Fibroblast of villous mesenchyme (primary cell): ENCODE measurements at regions not wholly inside any gene's neighbourhood (a gene's known extent, or its start where the extent isn't known, plus 50 kb on each side); places are given as distances from the start of the nearest gene placed in this dataset.
A peak's percentile ranks its signal among the peaks of the same experiment; 100 is the strongest.

Experiments
- DNase-seq: peaks from one replicate; pipeline ENCODE4 v3.0.0-alpha.2; 2010; ENCODE audit warnings: low read depth
- H3K4me3 ChIP-seq: 2 replicates; pipeline ENCODE4 v1.5.1; 2011; ENCODE audit warnings: low read depth, mild to moderate bottlenecking, low read length
- TF ChIP-seq, protein P1 (sequence below): IDR thresholded peaks from 2 replicates; pipeline ENCODE4 v1.5.1; 2012; ENCODE audit warnings: low read depth, mild to moderate bottlenecking, low read length; ENCODE audit not compliant: insufficient read depth

DNA sequence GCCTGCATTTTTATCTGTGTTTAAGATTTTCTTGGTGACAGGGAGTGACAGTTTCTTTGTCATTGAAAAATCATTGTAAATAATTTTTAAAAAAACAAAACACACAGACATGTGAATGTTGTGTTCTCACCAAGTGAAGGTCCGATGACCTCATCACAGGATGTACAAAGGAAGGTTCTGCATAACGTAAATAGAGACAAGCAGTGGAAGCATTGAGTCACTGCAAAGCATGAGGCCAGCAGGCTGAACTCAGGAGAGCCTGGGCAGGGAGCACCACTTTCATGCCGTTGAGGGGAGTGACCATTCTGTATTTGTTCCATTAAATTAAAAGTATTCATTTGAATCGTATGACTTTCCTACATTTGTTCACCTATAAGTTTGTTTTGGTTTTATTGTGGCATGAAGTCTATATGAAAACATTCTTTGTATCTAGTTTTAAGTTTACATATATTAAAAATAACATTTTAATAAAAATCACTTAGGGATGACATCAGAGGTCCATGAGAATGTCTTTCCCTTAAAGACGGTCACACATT is 70.4 kb upstream of the TLE1 start:
- peak; percentile 87 for DNase-seq
- TF ChIP-seq, protein P1, sequence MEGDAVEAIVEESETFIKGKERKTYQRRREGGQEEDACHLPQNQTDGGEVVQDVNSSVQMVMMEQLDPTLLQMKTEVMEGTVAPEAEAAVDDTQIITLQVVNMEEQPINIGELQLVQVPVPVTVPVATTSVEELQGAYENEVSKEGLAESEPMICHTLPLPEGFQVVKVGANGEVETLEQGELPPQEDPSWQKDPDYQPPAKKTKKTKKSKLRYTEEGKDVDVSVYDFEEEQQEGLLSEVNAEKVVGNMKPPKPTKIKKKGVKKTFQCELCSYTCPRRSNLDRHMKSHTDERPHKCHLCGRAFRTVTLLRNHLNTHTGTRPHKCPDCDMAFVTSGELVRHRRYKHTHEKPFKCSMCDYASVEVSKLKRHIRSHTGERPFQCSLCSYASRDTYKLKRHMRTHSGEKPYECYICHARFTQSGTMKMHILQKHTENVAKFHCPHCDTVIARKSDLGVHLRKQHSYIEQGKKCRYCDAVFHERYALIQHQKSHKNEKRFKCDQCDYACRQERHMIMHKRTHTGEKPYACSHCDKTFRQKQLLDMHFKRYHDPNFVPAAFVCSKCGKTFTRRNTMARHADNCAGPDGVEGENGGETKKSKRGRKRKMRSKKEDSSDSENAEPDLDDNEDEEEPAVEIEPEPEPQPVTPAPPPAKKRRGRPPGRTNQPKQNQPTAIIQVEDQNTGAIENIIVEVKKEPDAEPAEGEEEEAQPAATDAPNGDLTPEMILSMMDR, result no peak
- H3K4me3 ChIP-seq, result no peak overlapping the region

DNA sequence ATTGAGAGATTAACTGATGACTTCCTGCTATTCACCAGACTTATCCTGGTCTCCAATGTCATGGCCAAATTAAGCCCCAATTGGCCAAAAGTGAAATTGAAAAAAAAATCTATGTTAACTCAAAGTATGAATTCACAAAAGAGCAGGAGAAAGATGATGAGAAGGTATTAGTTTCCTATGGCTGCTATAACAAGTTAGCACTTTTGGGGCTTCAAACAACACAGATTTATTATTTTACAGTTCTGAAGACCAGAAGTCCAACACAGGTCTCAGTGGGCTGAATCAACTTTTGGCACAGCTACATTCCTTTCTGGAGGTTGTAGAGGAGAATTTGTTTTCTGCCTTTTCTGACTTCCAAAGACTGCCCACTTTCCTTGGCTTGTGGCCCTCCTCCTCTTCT is 78.6 kb upstream of the TLE1 start:
- TF ChIP-seq, protein P1, result no peak
- DNase-seq, result no peak
- H3K4me3 ChIP-seq, result no peak overlapping the region

DNA sequence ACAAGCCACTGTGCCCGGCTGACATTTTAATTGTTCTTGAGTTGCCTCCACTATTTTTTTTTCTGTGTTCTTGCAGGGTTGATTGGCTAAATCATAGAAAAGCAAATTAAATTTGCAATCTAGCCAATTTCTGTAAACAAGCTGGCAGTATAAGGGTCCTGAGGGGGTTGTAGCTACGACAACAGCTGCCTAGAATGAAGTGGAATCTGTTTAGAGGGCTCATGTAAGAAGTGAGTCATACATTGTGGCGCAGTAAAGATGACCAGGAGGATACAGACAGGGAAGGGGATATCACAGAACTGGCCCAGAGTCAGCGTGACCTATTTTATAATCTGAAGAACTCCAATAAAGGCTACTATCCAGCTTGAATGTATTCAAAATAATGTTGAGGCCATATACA is 82.2 kb upstream of the TLE1 start:
- no peak overlapping the region for H3K4me3 ChIP-seq
- DNase-seq, result peak; percentile 55
- TF ChIP-seq, protein P1, result no peak

DNA sequence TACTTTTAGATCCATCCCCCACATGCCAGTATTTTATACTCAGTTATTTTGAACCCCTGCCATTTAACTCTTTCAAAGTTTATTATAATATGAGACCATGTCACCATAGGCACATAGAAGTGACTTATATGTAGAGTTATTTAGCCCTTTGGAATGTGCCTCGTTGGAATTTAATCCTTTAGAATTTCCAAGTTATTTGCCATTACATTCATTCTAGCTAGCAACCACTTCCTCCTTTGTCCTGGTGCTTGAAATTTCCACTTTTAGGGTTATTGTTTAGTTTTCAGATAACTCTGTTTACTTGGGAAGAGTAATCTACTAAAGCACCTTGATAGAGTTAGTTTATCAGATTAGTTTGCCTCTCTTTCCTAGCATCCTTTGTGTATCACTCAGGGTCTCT is 82.8 kb upstream of the TLE1 start:
- DNase-seq, result no peak
- no peak overlapping the region for H3K4me3 ChIP-seq
- TF ChIP-seq, protein P1, result no peak

DNA sequence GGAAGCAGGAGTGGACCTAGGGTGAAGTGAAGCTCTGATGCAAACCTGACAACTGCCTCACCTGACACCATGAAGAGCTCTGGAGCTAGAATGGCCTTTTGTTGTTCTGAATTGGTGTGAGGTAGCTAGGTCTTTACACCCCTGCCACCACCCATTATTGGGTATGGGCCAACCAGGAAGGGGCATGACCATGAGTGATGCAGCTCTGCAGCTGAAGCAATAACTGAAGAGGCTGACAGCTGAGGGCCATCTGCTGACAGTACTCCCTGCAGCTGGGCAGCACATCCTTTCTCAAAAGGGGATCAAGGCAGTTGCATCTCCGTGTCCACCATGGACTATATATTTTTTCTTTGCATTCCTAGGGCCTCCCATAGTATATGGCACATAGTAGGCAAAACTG is 87.0 kb upstream of the TLE1 start:
- TF ChIP-seq, protein P1, result no peak
- DNase-seq, result no peak
- H3K4me3 ChIP-seq, result no peak overlapping the region

DNA sequence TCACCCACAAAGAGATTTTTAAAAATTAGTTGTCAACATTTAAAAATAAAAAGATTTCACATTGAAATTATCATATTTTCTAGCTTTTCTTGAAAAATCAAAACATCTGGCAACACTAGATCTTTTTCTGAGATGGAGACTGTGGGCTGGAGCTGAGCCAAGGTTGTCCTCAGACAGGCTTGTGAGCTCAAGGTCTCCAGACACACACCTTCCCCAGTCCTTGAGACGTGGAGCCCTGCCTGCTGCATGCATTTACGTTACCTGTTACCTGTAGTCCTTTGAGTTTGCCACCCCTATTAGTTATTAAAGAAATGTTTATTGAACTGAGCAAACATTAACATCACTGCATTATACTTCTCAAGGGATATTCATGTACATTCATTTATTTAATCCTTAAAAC is 87.5 kb upstream of the TLE1 start:
- no peak for DNase-seq
- TF ChIP-seq, protein P1, result no peak
- no peak overlapping the region for H3K4me3 ChIP-seq

DNA sequence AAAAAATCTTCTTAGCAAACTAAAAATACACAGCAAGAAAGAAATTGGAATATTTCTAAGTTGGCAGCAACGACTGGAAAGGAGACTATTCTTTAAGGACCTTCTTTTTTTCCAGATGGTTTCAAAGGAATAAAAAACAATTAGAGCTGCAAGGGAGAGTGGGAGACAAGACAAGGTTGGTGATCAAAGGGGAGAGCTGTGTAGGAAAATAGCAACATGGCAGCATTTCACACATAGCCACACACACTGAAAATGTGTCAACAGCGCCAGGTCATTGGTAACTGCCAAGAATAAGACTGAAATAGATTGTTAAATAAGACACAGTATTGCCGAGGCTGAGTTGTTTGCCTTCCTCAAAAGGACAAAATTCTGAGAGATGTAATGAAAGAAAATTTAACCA is 88.1 kb upstream of the TLE1 start:
- TF ChIP-seq, protein P1, result no peak
- H3K4me3 ChIP-seq, result no peak overlapping the region
- DNase-seq, result no peak
